Type B pancreatic cell (in vitro differentiated cells): ENCODE measurements at regions not wholly inside any gene's neighbourhood (a gene's known extent, or its start where the extent isn't known, plus 50 kb on each side); places are given as distances from the start of the nearest gene placed in this dataset.
A peak's percentile ranks its signal among the peaks of the same experiment; 100 is the strongest.

Experiments
- DNase-seq: peaks from one replicate; pipeline ENCODE4 v3.0.0; 2021; ENCODE audit warnings: mixed read lengths; ENCODE audit not compliant: unreplicated experiment; ENCODE audit errors: extremely low spot score
- H3K27ac Mint-ChIP-seq: 2 replicates; pipeline ENCODE4 v1.8.0; 2021; ENCODE audit warnings: mild to moderate bottlenecking, mixed read lengths
- H3K27me3 Mint-ChIP-seq: 2 replicates; pipeline ENCODE4 v1.8.0; 2021; ENCODE audit warnings: mixed read lengths
- H3K36me3 Mint-ChIP-seq: 2 replicates; pipeline ENCODE4 v1.8.0; 2021; ENCODE audit warnings: mixed read lengths
- H3K4me1 Mint-ChIP-seq: one replicate; pipeline ENCODE4 v1.8.0; 2021; ENCODE audit warnings: mixed read lengths; ENCODE audit not compliant: unreplicated experiment
- H3K4me3 Mint-ChIP-seq: 2 replicates; pipeline ENCODE4 v1.8.0; 2021; ENCODE audit warnings: mild to moderate bottlenecking, mixed read lengths
- H3K9me3 Mint-ChIP-seq: 2 replicates; pipeline ENCODE4 v1.8.0; 2021; ENCODE audit warnings: mixed read lengths
- TF ChIP-seq, protein P1 (sequence below): fragments of 200-600 bp; sonication (generic); conservative IDR thresholded peaks from 2 replicates; pipeline ENCODE4 v1.5.0; 2021; ENCODE audit warnings: antibody characterized with exemption, mild to moderate bottlenecking

DNA sequence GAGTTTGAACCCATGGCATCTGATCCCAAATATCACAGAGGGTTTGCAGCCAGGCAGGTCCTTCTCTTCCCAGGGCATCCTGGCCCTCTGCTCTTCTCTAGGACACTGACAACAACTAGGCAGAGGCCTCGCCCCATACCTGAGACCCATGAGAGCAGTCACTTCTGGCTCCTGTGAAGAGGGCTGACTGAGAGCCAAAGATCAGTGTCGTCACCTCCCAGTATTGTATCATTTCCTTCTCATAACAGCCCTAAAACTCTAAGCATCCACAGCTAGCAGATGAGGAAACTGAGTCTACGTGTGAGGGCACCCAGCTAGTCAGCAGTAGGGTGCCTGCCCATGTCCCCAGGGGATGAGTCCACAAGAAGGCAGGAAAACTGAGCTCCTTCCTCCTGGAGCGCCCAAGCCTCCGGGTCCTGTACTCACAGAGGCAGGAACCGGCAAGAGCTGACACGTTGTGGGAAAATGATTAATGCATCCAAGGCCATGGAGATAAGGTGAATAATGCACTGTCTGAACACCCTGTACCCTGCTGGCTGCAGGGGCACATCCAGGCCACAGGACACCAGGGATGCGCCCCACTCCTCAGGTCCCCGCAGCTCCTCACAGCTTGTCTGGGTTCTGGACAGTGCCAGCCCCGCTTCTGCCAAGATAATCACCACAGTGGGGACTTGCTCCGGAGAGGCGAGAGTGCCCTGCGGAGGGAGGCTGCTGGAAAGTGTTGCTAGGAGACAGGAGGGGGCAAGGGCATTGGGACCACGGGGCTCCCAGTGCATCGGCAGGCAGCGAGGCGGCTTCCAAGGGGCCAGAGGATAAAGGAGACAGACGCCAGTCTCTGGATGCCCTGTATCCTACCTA, 340.0 kb downstream of the NPHP4 start:
- Mint-ChIP-seq H3K4me3 (no peak overlapping the region), H3K36me3 (peaks cover 3% of the 10 kb centered on the region), H3K9me3 (no peaks in the 10 kb centered on the region), H3K27ac (peak overlapping the region; percentile 26), H3K4me1 (peaks cover 16% of the 10 kb centered on the region), H3K27me3 (peaks cover 53% of the 10 kb centered on the region)
- no peak for DNase-seq
- TF ChIP-seq, protein P1, sequence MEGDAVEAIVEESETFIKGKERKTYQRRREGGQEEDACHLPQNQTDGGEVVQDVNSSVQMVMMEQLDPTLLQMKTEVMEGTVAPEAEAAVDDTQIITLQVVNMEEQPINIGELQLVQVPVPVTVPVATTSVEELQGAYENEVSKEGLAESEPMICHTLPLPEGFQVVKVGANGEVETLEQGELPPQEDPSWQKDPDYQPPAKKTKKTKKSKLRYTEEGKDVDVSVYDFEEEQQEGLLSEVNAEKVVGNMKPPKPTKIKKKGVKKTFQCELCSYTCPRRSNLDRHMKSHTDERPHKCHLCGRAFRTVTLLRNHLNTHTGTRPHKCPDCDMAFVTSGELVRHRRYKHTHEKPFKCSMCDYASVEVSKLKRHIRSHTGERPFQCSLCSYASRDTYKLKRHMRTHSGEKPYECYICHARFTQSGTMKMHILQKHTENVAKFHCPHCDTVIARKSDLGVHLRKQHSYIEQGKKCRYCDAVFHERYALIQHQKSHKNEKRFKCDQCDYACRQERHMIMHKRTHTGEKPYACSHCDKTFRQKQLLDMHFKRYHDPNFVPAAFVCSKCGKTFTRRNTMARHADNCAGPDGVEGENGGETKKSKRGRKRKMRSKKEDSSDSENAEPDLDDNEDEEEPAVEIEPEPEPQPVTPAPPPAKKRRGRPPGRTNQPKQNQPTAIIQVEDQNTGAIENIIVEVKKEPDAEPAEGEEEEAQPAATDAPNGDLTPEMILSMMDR, result no peak

- Mint-ChIP-seq H3K9me3 (peaks cover 2% of the 10 kb centered on the region), H3K27me3 (peaks cover 52% of the 10 kb centered on the region), H3K4me1 (peaks cover 20% of the 10 kb centered on the region), H3K4me3 (no peak overlapping the region), H3K27ac (no peak overlapping the region), H3K36me3 (peaks cover 3% of the 10 kb centered on the region)
- no peak for DNase-seq
- TF ChIP-seq, protein P1, result no peak
These were observed 340.8 kb downstream of the NPHP4 start for GRCh38 chr1:5651473-5651872.

GRCh38 chr1:5651027-5651410, 341.2 kb downstream of the NPHP4 start:
- H3K9me3 Mint-ChIP-seq, result peaks cover 5% of the 10 kb centered on the region
- H3K4me1 Mint-ChIP-seq, result peaks cover 21% of the 10 kb centered on the region
- TF ChIP-seq, protein P1, result no peak
- H3K27ac Mint-ChIP-seq, result no peak overlapping the region
- peaks cover 52% of the 10 kb centered on the region for H3K27me3 Mint-ChIP-seq
- no peak overlapping the region for H3K4me3 Mint-ChIP-seq
- DNase-seq, result no peak
- peaks cover 3% of the 10 kb centered on the region for H3K36me3 Mint-ChIP-seq

GRCh38 chr1:5650283-5651026, 341.8 kb downstream of the NPHP4 start:
- Mint-ChIP-seq H3K27ac (no peak overlapping the region), H3K27me3 (peaks cover 50% of the 10 kb centered on the region), H3K4me3 (peak overlapping the region; percentile 14), H3K36me3 (peaks cover 3% of the 10 kb centered on the region), H3K9me3 (peaks cover 5% of the 10 kb centered on the region), H3K4me1 (peaks cover 21% of the 10 kb centered on the region)
- peak; percentile 67 for DNase-seq
- TF ChIP-seq, protein P1, result no peak

DNA sequence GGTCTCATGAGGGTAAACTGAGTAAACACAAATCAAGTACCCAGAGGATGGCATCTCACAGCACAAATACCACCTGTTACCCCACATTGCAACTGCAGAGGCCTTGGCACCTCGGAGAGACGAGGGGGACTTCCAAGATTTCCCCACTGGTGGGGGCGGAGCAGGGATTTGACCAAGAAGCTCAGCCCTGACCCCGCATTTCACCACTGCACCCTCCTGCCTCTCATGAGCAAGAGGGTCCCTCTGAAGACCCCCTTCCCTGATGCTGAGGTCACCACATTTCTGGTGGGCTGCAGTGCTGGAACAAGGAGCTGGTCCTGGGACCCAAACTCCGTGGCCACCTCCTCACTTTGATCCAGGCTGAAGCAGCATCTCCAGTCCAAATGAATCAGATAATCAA, 342.4 kb downstream of the NPHP4 start:
- Mint-ChIP-seq H3K27ac (no peak overlapping the region), H3K9me3 (peaks cover 5% of the 10 kb centered on the region), H3K4me3 (no peak overlapping the region), H3K27me3 (peaks cover 49% of the 10 kb centered on the region), H3K4me1 (peaks cover 21% of the 10 kb centered on the region), H3K36me3 (peaks cover 3% of the 10 kb centered on the region)
- TF ChIP-seq, protein P1, result no peak
- DNase-seq, result no peak
